Coronary artery (tissue), 2 donors: ENCODE measurements at regions not wholly inside any gene's neighbourhood (a gene's known extent, or its start where the extent isn't known, plus 50 kb on each side); places are given as distances from the start of the nearest gene placed in this dataset.

Experiments
- DNase-seq: peaks from one replicate; pipeline ENCODE4 v3.0.0-alpha.2; 2017; ENCODE audit warnings: low spot score
- H3K27ac ChIP-seq, 2 donors: fragments of 200-600 bp; sonication (generic); one replicate each; pipeline ENCODE4 v1.5.1; 2016 to 2019
- H3K4me3 ChIP-seq: fragments of 200-600 bp; sonication (generic); 2 replicates; pipeline ENCODE4 v1.5.1; 2016; ENCODE audit warnings: mild to moderate bottlenecking, moderate library complexity
- CTCF ChIP-seq: fragments of 200-600 bp; sonication (generic); IDR thresholded peaks from one replicate; pipeline ENCODE4 v1.5.1; 2019; ENCODE audit warnings: antibody characterized with exemption

GRCh38 chr7:91330866-91331265 lies 66.6 kb downstream of the FZD1 start:
- DNase-seq = no peak
- Histone ChIP-seq H3K4me3 (no peak overlapping the region), H3K27ac (no peak overlapping the region)
- no peak for TF ChIP-seq CTCF

- TF ChIP-seq CTCF = no peak
- no peak for DNase-seq
- no peak overlapping the region for H3K4me3 ChIP-seq
- H3K27ac ChIP-seq = no peak overlapping the region
Measured at GRCh38 chr7:91336106-91336505, 71.9 kb downstream of the FZD1 start.

- DNase-seq = no peak
- H3K27ac ChIP-seq = no peak overlapping the region
- H3K4me3 ChIP-seq = no peak overlapping the region
- TF ChIP-seq CTCF = no peak
Measured at GRCh38 chr7:91338226-91339020, 74.2 kb downstream of the FZD1 start.

- no peak overlapping the region for H3K27ac ChIP-seq
- no peak for DNase-seq
- no peak overlapping the region for H3K4me3 ChIP-seq
- TF ChIP-seq CTCF = no peak
Measured at GRCh38 chr7:91342346-91342745, 78.1 kb downstream of the FZD1 start.

- no peak for TF ChIP-seq CTCF
- Histone ChIP-seq H3K27ac (no peak overlapping the region), H3K4me3 (no peak overlapping the region)
- no peak for DNase-seq
Measured at GRCh38 chr7:91343420-91343960, 79.3 kb downstream of the FZD1 start.

GRCh38 chr7:91343996-91344629 lies 79.9 kb downstream of the FZD1 start:
- TF ChIP-seq CTCF = no peak
- no peak overlapping the region for H3K27ac ChIP-seq
- no peak for DNase-seq

GRCh38 chr7:91344911-91345310 lies 80.7 kb downstream of the FZD1 start:
- Histone ChIP-seq H3K27ac (no peak overlapping the region), H3K4me3 (no peak overlapping the region)
- DNase-seq = no peak
- TF ChIP-seq CTCF = no peak

More at GRCh38 chr7:91343996-91344629, 79.9 kb downstream of the FZD1 start:
- no peak overlapping the region for H3K4me3 ChIP-seq
